Effector CD4-positive, alpha-beta T cell (primary cell): ENCODE measurements at regions not wholly inside any gene's neighbourhood (a gene's known extent, or its start where the extent isn't known, plus 50 kb on each side); places are given as distances from the start of the nearest gene placed in this dataset.

Experiments
- DNase-seq: peaks from one replicate; pipeline ENCODE4 v3.0.0-alpha.2; 2020

DNA sequence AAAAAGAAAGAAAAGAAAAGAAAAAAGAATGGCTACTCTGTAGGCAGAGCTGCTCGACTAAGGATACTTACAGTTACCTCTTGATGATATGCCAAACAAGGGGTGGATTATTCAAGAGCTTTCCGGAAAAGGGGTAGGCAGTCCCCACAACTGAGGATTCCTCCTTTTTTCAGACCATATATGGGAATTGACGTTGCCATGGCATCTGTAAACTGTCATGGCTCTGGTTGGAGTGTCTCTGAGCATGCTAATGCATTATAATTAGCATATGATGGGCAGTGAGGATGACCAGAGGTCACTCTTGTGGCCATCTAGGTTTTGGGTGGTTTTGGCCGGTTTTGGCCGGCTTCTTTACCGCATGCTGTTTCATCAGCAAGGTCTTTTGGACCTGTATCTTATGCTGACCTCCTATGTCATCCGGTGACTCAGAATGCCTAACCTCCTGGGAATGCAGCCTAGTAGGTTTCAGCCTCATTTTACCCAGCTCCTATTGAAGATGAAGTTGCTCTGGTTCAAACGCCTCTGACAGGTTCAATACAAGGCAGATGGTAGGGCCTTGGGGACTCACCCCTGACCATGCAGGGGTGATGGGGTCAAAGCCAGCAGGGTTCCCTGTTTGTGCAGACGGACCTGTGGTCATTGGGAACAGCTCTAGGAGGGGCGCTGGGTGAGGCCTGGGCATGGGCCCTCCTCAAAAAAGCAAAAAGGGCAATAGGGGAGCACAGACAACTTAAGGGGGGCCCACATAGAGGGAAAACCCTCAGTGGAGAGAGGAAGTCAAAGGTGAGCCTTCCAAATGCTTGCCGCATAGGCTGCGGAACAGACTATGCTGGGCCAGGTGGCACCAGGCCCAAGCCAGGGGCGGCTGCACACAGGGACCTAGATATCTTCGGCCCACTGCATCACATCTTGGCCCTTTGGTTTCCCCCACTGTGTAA is 251.2 kb upstream of the RAB6C start:
- no peak for DNase-seq

DNA sequence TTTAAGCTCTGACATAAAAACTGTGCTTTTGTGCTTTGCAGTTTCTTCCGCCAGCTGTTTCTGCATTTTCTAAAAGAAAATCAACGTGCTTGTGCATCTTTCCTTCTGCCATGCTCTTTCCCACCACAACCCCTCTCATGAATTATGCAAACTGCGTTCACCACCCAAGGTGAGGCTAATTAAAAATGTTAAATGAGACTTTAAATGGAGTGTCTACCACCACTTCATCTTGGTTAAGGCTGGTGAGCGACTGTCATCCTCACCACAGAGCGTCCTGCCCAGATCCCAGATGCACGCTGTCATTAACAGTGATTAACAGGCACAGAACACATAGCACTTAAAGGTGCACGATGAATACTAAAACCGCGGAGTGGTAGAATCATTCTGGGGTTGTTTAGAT is 250.5 kb upstream of the RAB6C start:
- no peak for DNase-seq

DNA sequence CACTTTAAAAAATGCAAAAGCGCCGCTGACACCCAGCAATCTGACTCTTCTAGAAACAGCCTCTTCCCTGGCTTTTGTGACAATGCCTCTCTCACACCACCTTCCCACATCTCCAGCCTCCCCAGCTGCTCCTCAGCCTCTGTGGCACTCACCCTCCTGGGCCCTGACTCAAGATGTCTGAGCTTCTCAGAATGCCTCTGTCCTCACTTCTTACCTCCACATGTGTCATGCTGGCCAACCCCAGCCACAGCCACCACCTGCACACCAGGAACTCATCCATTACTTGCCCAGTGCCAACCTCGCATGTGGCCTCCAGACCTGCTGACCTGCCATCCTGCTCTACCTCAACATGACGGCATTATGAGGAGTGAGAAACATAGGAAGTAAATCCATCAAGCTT is 249.8 kb upstream of the RAB6C start:
- DNase-seq, result no peak

DNA sequence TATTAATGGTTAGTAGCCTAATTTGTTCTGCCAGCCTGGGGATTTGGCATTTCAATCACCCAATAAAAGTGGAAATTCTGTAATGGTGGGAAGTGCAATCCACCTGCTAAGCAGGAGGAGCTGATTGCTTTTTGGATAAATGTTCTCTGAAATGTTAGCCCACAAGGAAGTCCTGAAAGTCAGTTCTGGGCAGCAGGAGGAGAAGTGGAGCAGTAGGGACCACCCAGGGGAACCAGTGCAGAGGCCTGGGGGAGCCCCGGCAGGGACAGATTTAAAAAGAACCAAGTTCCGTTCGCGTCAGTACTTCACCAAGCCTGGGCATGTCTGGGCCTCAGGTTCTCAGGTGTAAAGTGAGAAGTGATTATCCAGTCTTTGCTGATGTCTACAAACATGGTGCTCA is 248.5 kb upstream of the RAB6C start:
- DNase-seq, result no peak

DNA sequence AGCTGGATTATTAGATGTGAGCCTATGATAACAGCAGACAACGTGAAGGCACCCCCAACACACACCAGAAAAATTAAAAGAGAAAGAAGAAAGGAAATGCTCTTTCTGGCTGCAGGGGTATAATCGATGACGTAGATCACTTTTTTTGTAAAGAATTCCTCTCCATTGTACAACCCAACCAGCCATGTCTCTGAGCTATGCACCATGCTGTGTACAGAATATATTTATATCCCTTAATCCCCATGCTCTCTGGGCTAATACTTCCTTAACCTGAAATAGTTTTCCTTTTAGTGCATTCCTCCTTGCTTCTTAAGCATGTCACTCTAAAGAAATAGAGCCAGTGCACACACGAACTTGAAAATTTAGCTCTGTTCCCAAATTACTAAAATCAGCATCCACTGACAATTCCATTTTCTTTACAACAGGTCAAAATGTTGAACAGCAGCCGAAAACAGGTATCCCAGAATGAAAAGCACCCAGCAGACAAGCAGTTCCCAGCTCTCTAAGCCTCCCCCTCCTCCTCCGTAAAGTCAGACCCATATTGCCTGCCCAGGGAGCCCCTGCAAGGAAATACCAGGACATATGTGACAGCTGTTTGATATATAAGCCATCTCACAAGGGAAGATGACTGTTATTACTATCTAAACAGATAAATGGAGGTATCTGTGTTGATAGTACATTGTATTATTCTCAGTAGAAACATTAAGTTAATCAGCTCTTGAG is 247.4 kb upstream of the RAB6C start:
- DNase-seq, result no peak

DNA sequence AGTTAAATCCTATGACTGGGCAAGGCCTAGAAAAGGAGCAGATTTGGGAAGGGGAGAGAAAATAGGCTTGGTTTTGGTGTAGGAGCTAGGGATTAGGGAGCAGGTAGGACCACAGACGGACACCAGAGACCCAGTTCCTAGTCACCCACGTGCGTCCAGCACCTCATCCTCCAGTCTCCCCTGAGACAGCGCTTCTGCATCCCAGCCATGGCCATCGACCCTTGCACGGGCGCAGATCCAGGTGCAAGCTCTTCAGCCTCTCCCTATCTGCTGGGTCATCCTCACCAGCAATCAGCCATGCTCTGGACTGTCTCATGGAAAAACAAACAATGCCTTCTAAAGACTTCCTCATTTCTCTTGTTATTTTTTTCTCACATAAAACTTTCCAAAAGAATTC is 246.8 kb upstream of the RAB6C start:
- DNase-seq, result no peak

DNA sequence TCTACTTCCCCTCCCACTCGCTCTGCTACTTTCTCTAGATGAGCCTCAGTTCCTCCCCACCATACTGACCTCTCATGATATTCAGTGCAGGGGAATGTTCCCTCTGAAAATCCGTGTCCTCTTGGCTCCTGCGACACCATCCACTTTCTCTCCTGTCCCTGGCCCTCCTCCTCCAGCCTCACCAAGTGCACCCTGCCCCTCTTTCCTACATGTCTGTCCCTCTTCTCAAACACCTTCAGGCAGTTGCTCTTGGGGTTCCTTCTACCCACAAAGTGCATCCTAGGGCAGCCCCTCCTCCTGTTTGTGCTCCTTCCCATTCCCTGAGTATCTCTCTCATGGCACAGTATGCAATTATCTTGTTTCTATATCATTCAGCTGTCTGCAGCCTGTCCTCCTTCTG is 246.4 kb upstream of the RAB6C start:
- no peak for DNase-seq

DNA sequence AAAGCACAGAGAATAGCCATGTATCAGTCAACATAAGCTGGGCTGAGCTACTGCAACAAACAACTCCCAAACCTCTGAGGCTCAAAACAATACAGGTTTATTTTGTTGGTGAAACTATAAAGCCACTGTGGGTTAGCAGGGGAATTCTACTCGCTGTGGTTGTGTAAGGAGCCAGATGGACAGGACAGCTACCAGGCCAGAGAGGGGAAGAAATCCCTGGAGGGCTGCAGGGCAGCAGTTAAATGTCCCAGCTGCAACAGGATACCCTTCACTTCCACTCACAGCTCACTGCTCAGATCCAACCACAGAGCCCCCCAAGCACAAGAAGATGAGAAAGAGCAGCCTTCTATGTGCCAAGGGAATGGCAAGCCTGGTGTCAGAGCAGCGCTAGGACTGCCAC is 245.9 kb upstream of the RAB6C start:
- no peak for DNase-seq

DNA sequence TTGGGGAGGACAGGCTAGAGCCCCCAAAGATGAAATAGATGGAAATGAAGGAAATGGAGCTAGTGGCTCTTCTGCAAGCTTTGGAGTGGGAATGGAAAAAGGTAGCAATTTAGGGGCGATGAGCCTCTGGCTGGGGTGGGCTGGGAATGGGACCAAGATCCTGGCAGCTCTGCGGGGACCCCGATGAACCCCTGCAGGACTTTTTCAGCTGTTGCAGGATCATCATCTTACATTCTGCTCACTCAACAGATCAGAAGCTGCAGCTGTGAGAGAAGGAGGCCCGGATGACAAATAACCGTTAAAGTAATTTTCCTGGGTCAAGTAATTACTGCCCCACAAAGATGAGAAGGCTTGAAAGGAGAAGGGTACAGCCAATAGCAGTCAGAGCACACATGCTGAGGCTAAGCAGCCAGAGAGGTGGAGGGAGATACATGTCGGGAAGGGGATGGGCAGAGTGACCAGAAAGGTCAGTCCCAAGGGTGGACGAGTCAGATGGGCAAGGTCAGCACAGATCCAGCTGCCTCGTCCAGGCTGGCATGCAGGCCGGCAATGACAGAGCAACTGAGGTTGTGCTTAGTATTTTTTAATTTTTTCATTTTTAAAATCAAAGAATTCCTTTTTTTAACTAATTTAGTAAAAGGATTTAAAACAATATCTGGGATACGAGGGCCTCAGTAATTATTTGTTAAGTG is 245.0 kb upstream of the RAB6C start:
- no peak for DNase-seq

DNA sequence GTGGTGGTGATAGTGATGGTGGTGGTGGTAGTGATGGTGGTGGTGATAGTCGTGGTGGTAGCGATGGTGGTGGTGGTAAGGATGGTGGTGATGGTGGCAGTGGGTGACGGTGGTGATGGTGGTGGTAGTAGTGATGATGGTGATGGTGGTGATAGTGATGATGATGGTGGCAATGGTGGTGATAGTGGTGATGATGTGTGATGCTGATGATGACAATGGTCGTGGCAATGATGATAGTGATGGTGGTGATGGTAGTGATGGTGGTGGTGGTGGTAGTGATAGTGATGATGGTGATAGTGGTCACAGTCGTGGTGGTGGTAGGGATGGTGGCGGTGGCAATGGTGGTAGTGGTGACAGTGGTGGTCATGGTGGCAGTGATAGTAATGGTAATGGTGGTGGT is 243.9 kb upstream of the RAB6C start:
- no peak for DNase-seq

DNA sequence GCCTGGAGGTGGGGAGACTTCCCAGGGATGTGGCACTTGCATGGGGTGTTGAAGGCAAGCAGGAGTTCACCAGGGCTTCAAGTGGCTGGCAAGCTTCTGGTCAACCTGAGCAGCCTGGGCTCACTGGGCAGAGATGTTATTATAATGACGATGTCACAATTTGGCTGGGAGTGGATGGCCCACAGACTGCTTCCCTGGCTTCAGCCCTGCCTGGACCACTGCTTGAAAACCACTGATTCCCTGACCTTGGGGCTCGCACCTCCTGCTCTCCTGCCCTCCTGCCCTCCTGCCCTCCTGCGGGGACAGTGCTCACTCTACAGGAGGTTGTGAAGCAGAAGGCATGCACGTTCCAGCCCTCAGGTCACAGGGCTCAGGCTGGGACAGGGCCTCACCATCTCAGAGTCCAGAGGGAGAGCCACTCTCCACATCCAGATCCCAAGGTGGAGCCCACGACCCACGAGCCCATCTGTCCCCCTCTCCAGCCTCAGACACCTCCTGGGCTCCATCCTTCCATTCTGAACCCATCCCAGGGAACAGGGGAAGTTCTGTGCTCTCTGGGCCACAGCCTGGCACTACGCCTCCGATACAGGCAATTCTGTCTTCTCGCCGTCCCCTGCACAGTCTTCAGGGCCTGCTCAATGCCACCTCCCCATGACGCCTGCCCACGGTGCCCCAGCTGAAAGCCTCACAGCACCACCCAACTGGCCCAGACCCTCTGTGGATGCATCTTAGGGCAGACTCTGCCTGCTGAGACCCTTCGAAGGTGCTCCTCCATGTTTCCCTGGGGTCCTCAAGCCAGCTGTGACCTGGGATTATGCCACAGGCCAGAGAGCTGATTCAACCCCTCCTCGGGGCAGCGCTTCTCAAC is 241.6 kb upstream of the RAB6C start:
- DNase-seq, result no peak

DNA sequence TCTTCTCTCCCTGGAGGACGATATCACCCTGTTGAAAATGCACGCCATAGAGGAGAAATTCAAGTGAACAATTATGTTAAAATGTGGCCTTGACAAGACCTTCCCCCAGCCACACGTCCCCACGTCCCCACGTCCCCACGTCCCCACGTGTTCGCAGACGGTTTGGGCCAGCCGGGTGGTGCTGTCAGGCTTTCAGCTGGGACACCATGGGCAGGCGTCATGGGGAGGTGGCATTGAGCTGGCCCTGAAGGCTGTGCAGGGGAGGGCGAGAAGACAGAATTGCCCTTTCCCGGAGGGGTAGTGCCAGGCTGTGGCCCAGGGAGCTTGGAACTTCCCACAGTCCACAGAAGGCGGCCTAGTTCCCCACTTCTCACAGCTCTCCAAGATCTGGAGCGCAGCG is 240.7 kb upstream of the RAB6C start:
- no peak for DNase-seq

DNA sequence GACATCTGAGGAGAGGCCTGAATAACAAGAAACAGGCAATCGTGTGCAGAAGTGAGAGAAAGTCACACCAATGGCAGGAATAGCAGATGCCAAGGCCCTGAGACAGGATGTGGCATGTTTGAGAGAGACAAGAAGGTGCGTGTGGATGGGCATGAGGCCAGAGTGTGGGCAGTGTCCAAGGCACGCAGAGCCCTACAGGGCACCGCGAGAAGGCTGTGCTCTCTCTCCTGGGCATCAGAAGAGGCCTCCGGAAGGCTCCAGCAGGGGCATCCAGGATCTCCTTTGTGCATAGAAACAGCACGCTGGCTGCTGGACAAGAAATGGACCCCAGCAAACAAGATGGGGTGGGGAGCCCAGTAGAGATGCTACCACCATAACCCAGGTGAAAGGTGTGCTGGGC is 239.0 kb upstream of the RAB6C start:
- no peak for DNase-seq

DNA sequence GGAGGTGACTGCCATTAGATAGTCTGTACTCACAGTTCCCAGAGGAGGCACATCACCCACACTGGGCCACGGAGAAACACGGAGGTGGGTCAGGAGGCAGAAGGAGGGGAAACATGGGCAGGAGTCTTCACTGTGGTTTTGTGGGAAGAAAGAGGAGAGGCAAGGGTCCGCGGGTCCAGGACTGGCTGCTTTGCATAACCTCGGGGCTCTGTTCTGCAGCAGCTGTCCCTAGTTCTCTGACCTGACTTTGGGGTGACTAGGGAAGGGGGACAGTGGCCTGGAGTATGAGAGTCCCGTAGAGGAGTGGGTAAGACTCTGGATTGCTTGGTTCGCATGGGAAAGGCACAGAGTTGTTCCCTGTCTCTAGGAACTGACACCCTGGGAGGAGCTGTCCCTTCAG is 238.3 kb upstream of the RAB6C start:
- no peak for DNase-seq

DNA sequence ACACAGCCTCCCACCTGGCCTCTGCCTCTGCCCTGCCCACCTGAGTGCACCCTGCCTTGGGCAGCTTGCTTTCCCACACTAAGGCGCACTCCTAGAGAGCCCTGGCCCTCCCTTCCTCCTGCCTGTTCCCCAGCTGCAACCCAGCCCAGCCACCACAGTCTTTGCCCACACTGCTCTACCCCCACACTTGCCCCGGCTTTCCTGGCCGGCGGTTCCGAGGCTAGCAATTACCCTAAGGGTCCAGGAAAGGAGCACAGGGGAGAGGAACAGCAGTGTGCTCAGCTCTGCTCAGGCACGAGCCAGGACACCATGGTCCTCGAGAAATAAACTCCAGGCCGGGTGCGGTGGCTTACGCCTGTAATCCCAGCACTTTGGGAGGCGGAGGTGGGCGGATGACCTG is 237.8 kb upstream of the RAB6C start:
- no peak for DNase-seq

DNA sequence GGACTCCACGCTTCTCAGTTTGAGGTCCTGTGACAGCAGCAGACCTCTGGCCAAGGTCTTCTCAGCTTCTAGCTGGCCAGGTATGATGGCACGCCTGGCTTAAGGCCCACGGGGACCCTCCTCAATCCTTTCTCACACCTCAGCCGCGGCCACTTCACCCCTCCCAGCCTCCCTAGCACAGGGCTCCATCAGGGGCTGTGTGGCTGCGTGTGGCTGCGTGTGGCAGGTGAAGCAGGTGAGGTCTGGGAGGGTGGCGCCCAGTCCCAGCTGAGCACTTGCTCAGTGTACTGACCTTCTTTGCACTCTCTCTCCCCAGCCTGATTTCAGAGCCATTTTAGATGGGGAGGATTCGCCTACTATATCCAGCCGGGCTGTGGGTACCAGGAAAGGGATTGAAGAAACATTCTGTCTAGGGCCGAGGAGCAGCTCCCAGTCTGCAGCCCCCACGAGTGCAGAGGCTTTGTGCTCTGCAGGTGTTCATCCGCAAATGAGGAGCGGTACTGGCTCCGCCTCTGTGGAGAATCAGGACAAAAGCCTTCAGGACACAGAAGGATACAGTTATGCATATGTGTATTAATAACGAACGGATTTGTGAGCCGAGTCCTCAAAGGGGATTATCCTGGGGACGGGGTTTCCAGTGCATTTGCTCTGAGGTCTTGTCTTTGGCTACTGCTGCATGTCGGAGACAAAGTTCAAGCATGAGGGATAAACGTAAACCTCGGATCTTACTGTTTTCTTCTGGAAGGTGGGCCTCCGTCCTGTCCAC is 236.9 kb upstream of the RAB6C start:
- no peak for DNase-seq

DNA sequence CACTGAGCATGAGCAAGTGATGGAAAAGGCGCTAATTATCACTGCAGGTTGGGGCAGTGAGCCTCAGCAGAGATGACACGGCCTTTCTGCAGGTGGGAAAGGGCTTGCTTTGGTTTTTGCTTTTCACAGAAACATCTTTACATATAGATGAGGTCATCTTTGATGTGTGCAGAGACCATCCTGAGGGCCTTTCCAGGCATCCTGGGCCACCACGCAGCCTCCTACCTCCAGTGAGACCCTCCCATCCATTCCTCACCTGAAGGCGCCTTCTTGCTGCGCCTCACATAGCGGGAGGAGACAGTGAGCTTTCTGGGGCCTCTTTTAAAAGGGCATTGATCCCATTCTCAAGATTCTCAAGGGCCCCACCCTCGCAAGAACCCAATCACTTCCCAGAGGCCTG is 235.3 kb upstream of the RAB6C start:
- DNase-seq, result no peak

DNA sequence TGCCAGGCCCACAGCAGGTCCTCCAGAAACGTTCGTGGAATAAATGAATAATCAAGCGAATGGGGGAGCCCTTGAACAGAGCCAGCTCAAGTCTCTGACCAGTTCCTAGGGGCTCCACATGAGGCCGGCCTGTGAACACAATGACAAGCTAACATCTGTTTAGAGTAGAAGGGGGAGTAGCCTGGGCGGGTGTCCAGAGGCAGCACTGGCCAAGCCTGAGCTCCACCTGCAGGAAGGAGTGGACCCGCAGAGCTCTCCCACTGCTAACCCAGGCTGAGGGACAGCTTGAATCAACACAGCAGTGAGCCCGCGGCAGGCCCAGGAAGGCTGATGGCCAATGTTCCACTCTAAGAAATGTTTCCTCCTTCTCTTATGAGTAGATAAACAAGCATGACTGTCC is 234.8 kb upstream of the RAB6C start:
- no peak for DNase-seq

DNA sequence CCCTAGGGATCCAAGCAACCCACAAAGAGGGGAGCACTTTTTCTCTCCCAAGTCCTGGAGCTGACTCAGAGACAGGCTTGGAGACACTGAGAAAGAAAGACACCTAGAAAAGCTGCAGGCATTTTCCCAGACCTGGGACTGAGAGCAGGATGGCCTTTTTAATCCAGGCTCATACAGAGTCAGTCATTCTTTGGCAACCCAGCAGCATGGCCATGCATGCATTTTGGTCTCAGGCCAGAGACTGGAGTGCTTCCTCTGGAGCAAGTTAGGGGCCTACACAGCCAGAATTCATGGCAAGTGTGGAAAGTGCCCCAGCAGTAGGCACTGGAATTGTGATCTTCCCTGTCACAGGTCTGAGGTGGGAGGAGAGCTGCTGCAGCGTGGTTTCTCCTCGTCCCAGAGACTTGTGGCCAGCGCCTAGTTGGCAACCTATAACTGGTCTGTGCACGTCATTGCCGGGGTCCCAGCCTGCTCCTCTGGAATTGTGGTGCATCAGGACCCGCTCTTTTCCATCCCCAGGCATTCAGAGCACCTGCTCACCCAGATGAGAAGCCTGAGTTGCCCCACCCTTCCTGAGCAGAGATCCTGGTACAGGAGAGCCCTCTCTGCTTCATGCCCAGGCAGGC is 231.9 kb upstream of the RAB6C start:
- DNase-seq, result no peak

DNA sequence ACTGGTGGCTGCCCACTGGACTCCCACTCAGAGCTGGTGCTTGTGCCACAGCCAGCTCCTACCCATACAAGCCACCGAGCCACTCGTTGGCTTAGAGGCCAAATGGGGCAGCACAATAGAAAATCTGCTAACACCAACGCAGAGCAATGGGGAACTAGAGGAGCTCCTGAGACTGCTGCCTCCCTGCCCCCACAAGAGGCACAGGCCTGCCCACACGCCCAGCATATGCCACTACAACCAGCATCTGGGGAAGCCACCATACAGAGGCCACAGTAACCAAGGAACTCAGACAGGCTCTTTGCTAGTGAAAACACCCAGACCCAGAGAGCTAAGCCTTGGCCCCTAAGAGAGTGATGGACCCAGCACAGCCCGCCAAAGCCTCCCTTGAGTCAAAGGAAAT is 231.2 kb upstream of the RAB6C start:
- no peak for DNase-seq

DNA sequence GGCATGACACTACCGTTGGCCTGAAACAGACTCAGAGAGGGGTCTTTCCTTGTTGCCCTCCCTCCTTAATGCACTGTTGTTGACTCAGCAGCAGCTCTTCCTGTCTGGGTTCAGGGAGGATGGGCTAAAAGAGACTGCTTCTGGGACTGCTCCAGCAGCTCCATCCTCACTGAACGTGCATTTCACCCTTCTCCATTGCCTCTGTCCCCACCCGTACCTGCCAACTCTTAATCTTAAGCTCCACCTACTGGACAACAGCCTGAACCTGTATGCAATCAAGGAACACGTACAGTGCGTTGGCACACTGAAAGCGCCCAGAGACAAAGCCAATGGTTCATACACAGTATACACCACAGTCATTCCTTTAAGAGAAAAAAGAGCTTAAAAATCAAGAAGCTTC is 230.8 kb upstream of the RAB6C start:
- no peak for DNase-seq

DNA sequence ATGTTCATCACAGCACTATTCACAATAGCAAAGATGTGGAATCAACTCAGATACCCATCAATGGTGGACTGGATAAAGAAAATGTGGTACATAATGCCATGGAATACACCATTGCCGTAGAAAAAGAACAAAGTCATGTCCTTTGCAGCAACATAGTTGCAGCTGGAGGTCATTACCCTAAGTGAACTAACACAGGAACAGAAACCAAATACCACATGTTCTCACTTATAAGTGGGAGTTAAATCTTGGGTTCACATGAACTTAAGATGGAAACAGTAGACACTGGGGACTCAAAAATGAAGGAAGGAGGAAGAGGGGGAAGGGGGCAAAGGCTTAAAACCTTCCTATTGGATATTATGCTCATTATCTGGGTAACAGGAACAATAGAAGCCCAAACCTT is 228.1 kb upstream of the RAB6C start:
- no peak for DNase-seq
